GM08714 (cell line): ENCODE measurements at regions not wholly inside any gene's neighbourhood (a gene's known extent, or its start where the extent isn't known, plus 50 kb on each side); places are given as distances from the start of the nearest gene placed in this dataset.

Experiments
- H3K4me3 ChIP-seq: fragments of 200-500 bp; sonication (Bioruptor generic); 2 replicates; pipeline ENCODE4 v1.5.1; 2014; ENCODE audit warnings: mild to moderate bottlenecking, low read length, inconsistent platforms
- ZNF274 ChIP-seq: IDR thresholded peaks from 2 replicates; pipeline ENCODE4 v1.6.1; 2012; ENCODE audit warnings: mild to moderate bottlenecking, low read depth, low read length

DNA sequence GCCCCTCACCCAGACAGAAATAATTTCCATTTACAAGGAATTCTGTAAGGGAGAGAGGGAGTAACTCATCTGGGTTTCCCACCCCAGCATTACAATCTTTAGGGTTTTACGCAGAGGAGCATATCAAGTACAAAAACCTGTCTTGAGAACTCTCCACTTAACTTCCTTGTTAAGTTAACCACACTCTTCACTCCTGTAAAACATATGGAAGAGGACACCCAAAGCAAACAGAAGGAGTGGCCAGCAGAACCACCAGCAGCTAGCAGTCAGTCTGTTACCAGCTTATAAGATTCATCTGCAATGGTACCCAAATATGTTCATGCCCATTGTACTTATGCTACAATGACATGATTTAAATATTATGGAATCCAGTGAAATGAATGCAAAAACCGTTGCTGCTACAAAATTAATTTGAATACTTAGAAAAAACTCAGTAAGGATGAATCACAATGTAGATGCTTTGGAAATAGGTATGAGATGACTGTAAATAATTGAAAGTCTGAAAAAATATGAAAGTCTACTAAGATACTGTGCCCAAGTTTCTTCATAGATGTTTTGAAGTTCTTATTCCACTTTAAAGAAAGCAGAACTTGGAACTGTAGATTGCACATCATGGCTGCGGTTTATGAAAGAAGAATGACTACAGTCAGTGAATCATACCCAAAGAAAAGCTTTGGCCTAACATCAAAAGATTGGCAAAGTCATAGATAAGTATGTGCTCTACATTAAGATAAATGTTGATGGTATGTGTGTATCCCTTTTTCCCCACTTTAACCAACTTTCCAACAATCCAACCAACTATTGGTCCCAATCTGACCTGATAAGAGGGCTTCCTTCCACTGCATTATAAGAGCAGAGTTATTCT, 233.6 kb downstream of the ACTL7B start:
- no peak for TF ChIP-seq ZNF274

DNA sequence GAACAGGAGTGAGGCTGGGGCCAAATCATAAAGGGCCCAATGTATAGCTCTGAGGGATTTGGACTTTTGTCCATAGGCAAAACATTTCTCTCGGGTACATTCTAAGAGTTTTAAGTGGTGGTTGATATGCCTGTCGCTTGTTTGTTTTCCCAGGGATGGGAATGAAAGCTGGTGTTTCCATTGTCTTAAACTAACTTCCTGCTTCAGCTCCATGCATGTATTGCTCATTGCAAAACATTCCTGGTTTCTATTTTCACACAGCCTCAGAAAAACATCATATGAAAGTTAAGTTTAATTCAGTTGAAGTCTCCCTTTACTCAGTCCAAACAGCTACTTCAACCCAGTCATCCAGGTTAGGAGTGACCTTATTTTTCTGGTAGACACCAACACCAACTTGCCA, 235.0 kb downstream of the ACTL7B start:
- H3K4me3 ChIP-seq: no peak overlapping the region
- TF ChIP-seq ZNF274: no peak

More for the DNA sequence above, 233.6 kb downstream of the ACTL7B start:
- H3K4me3 ChIP-seq: no peak overlapping the region

DNA sequence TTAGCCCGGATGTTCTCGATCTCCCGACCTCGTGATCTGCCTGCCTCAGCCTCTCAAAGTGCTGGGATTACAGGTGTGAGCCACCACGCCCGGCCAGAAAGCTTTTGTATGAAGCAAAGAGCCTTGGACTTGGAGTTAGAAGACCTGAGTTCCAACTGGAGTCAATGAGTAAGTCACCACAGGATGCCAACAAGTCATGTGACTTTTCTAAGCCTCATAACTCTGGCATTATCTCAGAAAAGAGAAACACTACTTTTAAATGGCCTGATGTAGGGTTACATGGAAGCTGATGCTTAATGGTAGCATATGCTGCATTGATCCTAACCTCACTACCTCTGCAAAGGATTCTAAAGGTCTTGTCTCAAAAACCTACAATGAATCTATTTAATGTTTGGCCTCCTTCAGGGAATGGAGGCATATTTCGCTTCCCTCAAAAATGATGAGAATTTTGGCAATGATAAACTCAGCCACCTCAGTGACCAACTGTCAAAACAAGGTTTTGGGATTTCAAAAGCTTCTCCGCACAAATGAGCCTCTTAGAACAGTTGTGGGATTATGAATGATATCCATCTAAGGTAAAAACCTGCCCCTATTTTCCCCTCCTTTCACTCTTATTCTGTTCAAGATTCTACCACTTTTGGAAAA, 236.8 kb downstream of the ACTL7B start:
- TF ChIP-seq ZNF274: no peak

DNA sequence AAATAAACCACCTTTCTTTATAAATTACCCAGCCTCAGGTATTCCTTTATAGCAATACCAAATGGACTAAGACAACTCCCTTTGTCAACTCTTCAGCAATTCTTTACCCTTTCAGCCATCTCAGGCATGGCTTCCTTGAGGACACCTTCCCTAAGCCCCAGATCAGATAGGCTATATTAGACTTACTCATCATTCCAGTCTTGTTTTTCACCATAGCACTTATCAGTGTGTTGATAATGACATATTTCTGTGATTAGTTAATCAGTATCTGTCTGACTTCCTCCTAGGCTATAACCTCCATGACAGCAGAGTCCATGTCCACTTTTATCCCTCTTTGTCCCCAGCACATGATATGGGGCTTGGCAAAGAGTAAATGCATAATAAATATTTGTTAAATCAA, 238.1 kb downstream of the ACTL7B start:
- no peak for TF ChIP-seq ZNF274
- H3K4me3 ChIP-seq: no peak overlapping the region

More for the DNA sequence above, 236.8 kb downstream of the ACTL7B start:
- no peak overlapping the region for H3K4me3 ChIP-seq

DNA sequence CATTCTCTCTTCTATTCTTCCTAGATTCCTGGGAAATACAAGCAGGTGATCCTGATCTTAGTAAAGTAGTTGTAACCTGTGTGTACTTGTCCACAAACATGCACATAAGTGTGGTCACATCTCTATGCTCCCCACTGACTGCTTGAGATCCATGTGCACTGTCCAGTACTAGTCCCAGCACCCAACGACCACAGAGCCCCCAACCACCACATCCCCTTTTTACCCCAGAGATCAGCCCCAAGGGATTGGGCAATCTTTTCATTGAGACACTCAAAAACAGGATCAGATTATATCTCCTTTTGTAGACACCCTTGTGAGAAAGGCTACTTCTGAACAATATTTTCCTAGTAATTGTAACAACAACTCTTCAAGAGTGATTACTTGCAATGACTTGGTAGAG, 240.6 kb downstream of the ACTL7B start:
- H3K4me3 ChIP-seq: no peak overlapping the region
- TF ChIP-seq ZNF274: no peak

DNA sequence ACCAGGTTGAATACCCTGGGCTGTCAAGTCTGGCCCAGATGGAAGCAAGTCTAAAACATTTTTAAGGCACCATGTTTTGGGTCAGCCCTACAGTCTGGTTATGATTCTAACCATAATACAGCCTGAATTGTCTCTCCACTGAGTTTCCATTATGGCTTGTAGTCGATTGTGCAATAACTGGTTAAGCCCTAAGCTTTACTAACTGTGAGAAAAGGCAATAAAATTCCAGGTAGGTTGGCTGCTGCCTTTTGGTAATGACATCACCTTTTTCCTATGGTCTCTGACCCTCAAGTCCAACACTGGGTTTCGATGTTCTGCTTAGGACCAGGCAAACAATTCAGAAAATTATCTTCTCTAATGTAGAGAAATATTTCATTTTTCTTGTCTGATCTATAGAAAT, 243.3 kb downstream of the ACTL7B start:
- no peak for TF ChIP-seq ZNF274
- no peak overlapping the region for H3K4me3 ChIP-seq

DNA sequence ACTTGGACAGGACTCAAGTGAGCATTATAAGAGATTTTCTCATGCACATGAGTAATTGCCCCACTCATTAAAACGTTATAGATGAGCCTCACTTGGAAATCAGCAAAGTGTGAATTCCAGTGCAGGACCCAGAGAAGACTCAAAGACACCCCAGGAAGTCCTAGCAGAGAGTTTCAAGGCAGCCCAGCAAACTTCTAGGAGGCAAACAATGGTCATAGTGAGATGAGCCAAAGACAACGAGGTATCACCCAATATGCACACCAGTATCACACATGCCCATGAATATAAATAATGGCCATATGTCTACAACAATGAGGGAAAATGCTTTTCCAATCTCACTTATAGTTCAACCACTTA, 245.9 kb downstream of the ACTL7B start:
- no peak overlapping the region for H3K4me3 ChIP-seq
- no peak for TF ChIP-seq ZNF274

DNA sequence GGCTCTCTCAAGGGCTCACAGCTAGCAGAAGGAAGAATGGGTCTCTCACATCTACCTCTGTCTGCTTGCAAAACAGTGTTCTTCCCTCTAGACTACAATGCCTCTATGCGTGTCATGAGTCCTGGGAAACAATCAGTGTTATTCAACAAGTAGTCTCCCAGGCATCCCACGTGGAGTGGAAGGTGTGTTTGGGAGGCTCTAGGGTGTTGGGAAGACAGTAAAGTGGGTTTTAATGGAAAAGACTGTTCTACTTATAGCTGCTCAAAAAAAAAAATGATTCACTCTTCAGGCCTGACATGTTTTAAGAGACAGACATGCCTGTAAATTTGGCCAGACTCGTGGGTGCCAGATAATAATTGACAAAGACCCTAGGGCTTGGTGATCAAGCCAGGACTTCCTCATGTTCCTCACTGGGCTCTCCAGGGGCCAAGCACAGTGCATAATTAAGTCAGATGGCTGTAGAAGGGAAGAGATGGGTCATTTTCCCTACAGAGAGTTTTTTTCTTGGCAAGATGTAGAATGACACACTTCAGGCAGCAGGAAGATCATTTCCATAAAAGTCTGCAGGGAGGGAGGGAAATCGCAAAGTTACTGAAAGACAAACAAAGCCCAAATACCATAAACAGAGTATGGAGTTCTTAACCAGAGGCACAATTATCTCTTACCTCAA, 246.4 kb downstream of the ACTL7B start:
- TF ChIP-seq ZNF274: no peak

DNA sequence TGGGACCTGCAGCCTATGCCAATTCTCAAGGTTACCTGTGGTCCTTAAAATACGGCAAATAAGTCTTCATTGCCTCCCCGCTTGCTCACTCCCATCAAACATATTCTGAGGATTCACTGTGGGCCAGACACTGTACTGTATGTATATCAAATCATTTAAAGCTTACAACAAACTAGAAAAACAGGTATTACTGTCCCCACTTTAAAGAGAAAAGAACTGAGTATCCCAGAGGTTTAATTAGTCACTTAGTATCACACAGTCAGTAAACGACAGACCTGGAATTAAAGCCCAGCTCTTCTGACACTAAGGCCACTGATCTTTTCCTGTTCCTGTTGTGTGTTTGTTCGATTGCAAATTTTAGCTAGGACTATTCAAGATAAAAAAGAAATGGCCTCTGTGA, 248.2 kb downstream of the ACTL7B start:
- no peak for TF ChIP-seq ZNF274

More for the DNA sequence above, 246.4 kb downstream of the ACTL7B start:
- H3K4me3 ChIP-seq: no peak overlapping the region

DNA sequence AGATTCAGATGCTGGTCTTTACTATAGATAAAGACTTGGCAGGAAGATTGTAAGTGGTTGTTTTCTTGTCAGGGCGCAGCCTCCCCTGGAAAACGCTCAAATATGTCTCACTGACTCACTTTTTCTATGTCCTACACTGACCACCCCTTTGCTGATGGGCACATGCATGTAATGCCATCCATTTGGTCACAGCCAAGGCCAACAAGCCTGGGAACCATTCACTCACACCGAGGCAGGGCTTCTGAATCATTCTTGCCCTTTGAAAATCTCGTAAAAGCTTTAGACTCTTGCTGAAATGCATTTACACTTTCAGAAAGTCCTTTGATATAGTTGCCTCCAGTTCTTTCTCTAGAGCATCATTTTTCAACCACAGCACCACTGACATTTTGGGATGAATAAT, 249.4 kb downstream of the ACTL7B start:
- TF ChIP-seq ZNF274: no peak
- no peak overlapping the region for H3K4me3 ChIP-seq

More for the DNA sequence above, 248.2 kb downstream of the ACTL7B start:
- H3K4me3 ChIP-seq: no peak overlapping the region

DNA sequence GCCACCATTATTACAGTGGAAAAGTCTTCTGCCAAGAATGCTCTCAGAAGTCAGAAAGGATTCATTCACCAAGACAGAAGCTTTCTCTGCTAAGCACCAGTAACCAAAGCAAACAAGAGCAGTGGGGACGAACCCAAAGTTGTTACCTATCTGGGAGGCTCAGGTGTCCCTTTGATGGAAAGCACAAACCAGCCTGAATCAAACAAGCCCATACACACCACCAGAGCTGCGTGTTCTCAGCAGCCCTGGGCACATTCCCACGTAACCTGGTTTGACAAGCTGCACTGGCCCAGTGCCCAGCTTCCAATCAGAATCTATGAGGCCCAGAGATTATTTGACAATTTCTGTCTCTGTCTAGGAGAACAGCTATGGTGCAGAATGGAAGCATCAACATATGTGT, 252.6 kb downstream of the ACTL7B start:
- H3K4me3 ChIP-seq: no peak overlapping the region
- TF ChIP-seq ZNF274: no peak

DNA sequence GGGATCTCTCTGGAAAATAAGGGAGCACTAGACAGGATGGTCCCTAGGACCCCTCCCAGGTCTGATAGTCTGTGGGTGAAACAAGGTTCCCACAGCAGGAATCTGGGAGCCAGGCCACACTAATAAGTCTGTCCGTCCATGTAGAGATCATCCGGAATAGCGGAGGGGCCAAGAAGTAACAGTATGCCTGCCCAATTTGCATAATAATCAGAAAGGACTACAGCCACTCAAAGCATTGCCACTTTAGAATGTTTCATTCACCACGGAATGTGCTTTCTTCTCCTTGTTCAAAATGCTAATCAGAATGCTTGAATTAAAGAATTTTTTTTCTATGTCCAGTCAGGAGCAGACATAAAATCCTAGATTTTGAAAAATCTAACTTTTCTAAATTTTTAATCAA, 254.9 kb downstream of the ACTL7B start:
- H3K4me3 ChIP-seq: no peak overlapping the region

DNA sequence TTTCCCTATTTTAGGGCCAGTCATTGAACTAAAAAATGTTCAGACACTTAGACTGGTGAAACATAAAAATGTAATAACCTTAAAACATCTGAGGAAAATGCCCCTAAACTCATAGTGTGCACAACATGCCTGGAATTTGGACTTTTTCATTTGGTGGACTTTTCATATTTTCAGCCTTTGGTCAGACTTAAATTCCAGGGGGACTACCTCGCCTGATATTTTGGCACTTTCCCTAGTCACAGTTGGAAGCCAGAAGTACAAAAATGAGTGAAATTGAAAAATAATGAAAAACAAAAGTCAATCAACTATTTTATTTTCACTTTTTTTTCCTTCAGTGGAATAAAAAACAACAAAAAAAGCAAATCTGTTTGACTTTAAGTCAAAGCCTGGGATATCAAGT, 256.2 kb downstream of the ACTL7B start:
- H3K4me3 ChIP-seq: no peak overlapping the region
- no peak for TF ChIP-seq ZNF274

More for the DNA sequence above, 254.9 kb downstream of the ACTL7B start:
- TF ChIP-seq ZNF274: no peak

DNA sequence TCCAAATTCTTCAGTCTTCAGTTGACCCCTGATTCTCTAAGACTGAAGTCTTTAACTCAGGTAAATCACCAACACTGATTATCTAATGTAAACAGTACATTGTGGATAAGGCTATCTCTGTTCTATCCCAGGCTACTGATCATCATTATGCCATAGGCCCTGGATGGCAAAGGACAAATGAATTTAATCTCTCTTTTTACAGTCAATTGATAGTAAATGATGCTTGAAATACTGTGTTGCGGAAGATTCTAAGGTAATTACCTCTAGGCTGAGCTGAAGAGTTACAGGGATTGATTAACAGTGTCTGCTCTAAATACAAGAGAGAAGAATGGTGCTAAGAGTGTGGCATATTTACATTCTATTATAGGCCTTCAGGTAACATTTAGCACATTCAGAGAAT, 264.7 kb downstream of the ACTL7B start:
- no peak overlapping the region for H3K4me3 ChIP-seq
- no peak for TF ChIP-seq ZNF274

DNA sequence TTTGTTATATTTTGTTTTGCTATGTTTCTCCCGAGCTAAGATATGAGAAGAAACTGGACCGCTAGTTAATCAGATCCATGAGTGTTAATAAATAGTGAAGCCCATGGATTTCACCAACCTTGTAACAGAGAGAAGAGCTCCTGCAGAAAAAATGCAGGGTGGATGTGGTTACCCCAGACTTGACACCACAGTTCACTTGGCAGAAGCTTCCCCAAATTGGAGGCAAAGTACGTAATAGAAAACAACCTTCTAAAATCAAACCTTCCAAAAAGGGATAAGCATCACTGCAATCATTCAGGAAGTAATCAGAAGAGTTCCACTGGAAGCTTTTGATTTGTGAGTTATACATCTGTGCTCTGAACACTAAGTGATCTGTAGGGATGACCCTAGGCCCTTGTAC, 267.5 kb downstream of the ACTL7B start:
- no peak for TF ChIP-seq ZNF274
- no peak overlapping the region for H3K4me3 ChIP-seq
